CD4-positive, alpha-beta T cell treated with Interleukin-21 for 1 hour (primary cell): ENCODE measurements at regions not wholly inside any gene's neighbourhood (a gene's known extent, or its start where the extent isn't known, plus 50 kb on each side); places are given as distances from the start of the nearest gene placed in this dataset.

Source experiments
- DNase-seq: peaks from one replicate; pipeline ENCODE4 v3.0.0-alpha.2; 2020

- no peak for DNase-seq
These were observed 290.8 kb upstream of the SLCO3A1 start for GRCh38 chr15:91562698-91563097.

GRCh38 chr15:91564631-91565030 lies 288.9 kb upstream of the SLCO3A1 start:
- DNase-seq: no peak

GRCh38 chr15:91566141-91566540 lies 287.4 kb upstream of the SLCO3A1 start:
- DNase-seq: no peak

GRCh38 chr15:91568036-91568435 lies 285.5 kb upstream of the SLCO3A1 start:
- no peak for DNase-seq

- no peak for DNase-seq
These were observed 281.4 kb upstream of the SLCO3A1 start for GRCh38 chr15:91572110-91572509.

GRCh38 chr15:91576096-91576495 lies 277.4 kb upstream of the SLCO3A1 start:
- DNase-seq: no peak

GRCh38 chr15:91578511-91578910 lies 275.0 kb upstream of the SLCO3A1 start:
- no peak for DNase-seq

GRCh38 chr15:91584895-91585294 lies 268.6 kb upstream of the SLCO3A1 start:
- no peak for DNase-seq

- DNase-seq: no peak
These were observed 266.9 kb upstream of the SLCO3A1 start for GRCh38 chr15:91586560-91586959.

GRCh38 chr15:91589360-91589759 lies 264.1 kb upstream of the SLCO3A1 start:
- peak; percentile 2 for DNase-seq

GRCh38 chr15:91592567-91592966 lies 260.9 kb upstream of the SLCO3A1 start:
- no peak for DNase-seq

- no peak for DNase-seq
These were observed 260.4 kb upstream of the SLCO3A1 start for GRCh38 chr15:91593067-91593466.

- no peak for DNase-seq
These were observed 259.9 kb upstream of the SLCO3A1 start for GRCh38 chr15:91593653-91594052.

GRCh38 chr15:91599261-91599660 lies 254.2 kb upstream of the SLCO3A1 start:
- no peak for DNase-seq

- no peak for DNase-seq
These were observed 250.0 kb upstream of the SLCO3A1 start for GRCh38 chr15:91603384-91604080.

GRCh38 chr15:91604122-91604521 lies 249.4 kb upstream of the SLCO3A1 start:
- DNase-seq: no peak

- no peak for DNase-seq
These were observed 247.9 kb upstream of the SLCO3A1 start for GRCh38 chr15:91605576-91605975.

- no peak for DNase-seq
These were observed 244.3 kb upstream of the SLCO3A1 start for GRCh38 chr15:91609231-91609630.

- DNase-seq: no peak
These were observed 243.5 kb upstream of the SLCO3A1 start for GRCh38 chr15:91609966-91610365.

- no peak for DNase-seq
These were observed 241.8 kb upstream of the SLCO3A1 start for GRCh38 chr15:91611561-91612323.

GRCh38 chr15:91620229-91620628 lies 233.3 kb upstream of the SLCO3A1 start:
- DNase-seq: no peak

- DNase-seq: no peak
These were observed 231.3 kb upstream of the SLCO3A1 start for GRCh38 chr15:91622235-91622634.

- DNase-seq: no peak
These were observed 230.7 kb upstream of the SLCO3A1 start for GRCh38 chr15:91622711-91623342.

- DNase-seq: no peak
These were observed 229.0 kb upstream of the SLCO3A1 start for GRCh38 chr15:91624353-91624968.
